ENCODE measurements at regions not wholly inside any gene's neighbourhood (a gene's known extent, or its start where the extent isn't known, plus 50 kb on each side); places are given as distances from the start of the nearest gene placed in this dataset.

GRCh38 chr9:129336130-129336528, 158.1 kb upstream of the IER5L start:
- Mint-ChIP-seq H3K27me3 (peaks cover 4% of the 10 kb centered on the region), H3K4me3 (no peak overlapping the region), H3K36me3 (ENCODE audit: low read depth) (no peaks in the 10 kb centered on the region), H3K27ac (no peak overlapping the region), H3K9me3 (ENCODE audit: low read depth) (peaks cover under 1% of the 10 kb centered on the region), H3K4me1 (peaks cover 33% of the 10 kb centered on the region)
- CTCF ChIA-PET, result interaction anchor here (0.6 kb wide), 2 partner anchors 48 to 199 kb away, joined by 3 read pairs; no protein-coding TSS in a partner anchor
- POLR2A ChIA-PET, result no interaction called here
- ATAC-seq (no peak), DNase-seq (no peak)
- intact Hi-C loops (cut with DNase I, micrococcal nuclease), result loop anchor here in 1 of 2 experiments (5.0 kb wide), 2 partner anchors 159 to 194 kb away; partner anchors contain the start of gene IER5L

GRCh38 chr9:129335464-129336129, 157.5 kb upstream of the IER5L start:
- Mint-ChIP-seq H3K27ac (no peak overlapping the region), H3K4me3 (no peak overlapping the region), H3K36me3 (ENCODE audit: low read depth) (no peaks in the 10 kb centered on the region), H3K27me3 (peaks cover 4% of the 10 kb centered on the region), H3K4me1 (peaks cover 33% of the 10 kb centered on the region), H3K9me3 (ENCODE audit: low read depth) (peaks cover 6% of the 10 kb centered on the region)
- ChIA-PET POLR2A (interaction anchor here (0.6 to 1.6 kb wide), 2 partner anchors 15 to 140 kb away, joined by 3 read pairs; no protein-coding TSS in a partner anchor), CTCF (interaction anchor here (0.6 to 1.8 kb wide), 6 partner anchors 10 to 204 kb away, joined by 3 to 7 read pairs (median 3); no protein-coding TSS in a partner anchor)
- DNase-seq, result no peak
- intact Hi-C loops (cut with DNase I, micrococcal nuclease), result loop anchor here in 1 of 2 experiments (5.0 kb wide), 2 partner anchors 158 to 193 kb away; partner anchors contain the start of gene IER5L
- ATAC-seq, result no peak

GRCh38 chr9:129334105-129334935, 156.3 kb upstream of the IER5L start:
- ChIA-PET CTCF (interaction anchor here (1.0 to 1.8 kb wide), 4 partner anchors 9 to 203 kb away, joined by 3 to 7 read pairs (median 5); no protein-coding TSS in a partner anchor), POLR2A (interaction anchor here (0.6 to 1.6 kb wide), 3 partner anchors 14 to 486 kb away, joined by 3 read pairs; no protein-coding TSS in a partner anchor)
- DNase-seq (peak; percentile 70), ATAC-seq (peak; percentile 66)
- Mint-ChIP-seq H3K4me1 (peaks cover 33% of the 10 kb centered on the region), H3K27ac (peak overlapping the region; percentile 80), H3K9me3 (ENCODE audit: low read depth) (peaks cover 8% of the 10 kb centered on the region), H3K36me3 (ENCODE audit: low read depth) (no peaks in the 10 kb centered on the region), H3K27me3 (peaks cover 4% of the 10 kb centered on the region), H3K4me3 (no peak overlapping the region)
- intact Hi-C loops (cut with DNase I, micrococcal nuclease), result no loop called here

- Mint-ChIP-seq H3K36me3 (ENCODE audit: low read depth) (no peaks in the 10 kb centered on the region), H3K27ac (peak overlapping the region; percentile 80), H3K4me1 (peaks cover 38% of the 10 kb centered on the region), H3K9me3 (ENCODE audit: low read depth) (peaks cover 8% of the 10 kb centered on the region), H3K27me3 (peaks cover 4% of the 10 kb centered on the region), H3K4me3 (no peak overlapping the region)
- CTCF ChIA-PET, result interaction anchor here (1.0 to 1.8 kb wide), 2 partner anchors 191 to 202 kb away, joined by 4 to 7 read pairs; no protein-coding TSS in a partner anchor
- POLR2A ChIA-PET, result interaction anchor here (0.6 to 1.6 kb wide), 3 partner anchors 13 to 485 kb away, joined by 3 read pairs; no protein-coding TSS in a partner anchor
- DNase-seq (no peak), ATAC-seq (no peak)
- intact Hi-C loops (cut with DNase I, micrococcal nuclease), result no loop called here
These were observed 155.6 kb upstream of the IER5L start for GRCh38 chr9:129333617-129334104.

- CTCF ChIA-PET, result interaction anchor here (0.7 kb wide), 1 partner anchor 246 kb away, joined by 3 read pairs; no protein-coding TSS in a partner anchor
- H3K9me3 Mint-ChIP-seq (ENCODE audit: low read depth), result peaks cover 8% of the 10 kb centered on the region
- ATAC-seq (no peak), DNase-seq (no peak)
- no peak overlapping the region for H3K4me3 Mint-ChIP-seq
- POLR2A ChIA-PET, result interaction anchor here (0.6 kb wide), 1 partner anchor 292 kb away, joined by 3 read pairs; no protein-coding TSS in a partner anchor
- no peaks in the 10 kb centered on the region for H3K36me3 Mint-ChIP-seq (ENCODE audit: low read depth)
- H3K4me1 Mint-ChIP-seq, result peaks cover 42% of the 10 kb centered on the region
- H3K27ac Mint-ChIP-seq, result no peak overlapping the region
- H3K27me3 Mint-ChIP-seq, result no peaks in the 10 kb centered on the region
- intact Hi-C loops (cut with DNase I, micrococcal nuclease), result no loop called here
These were observed 154.5 kb upstream of the IER5L start for GRCh38 chr9:129332581-129332980.

GRCh38 chr9:129331772-129332500, 153.9 kb upstream of the IER5L start:
- POLR2A ChIA-PET, result interaction anchor here (0.6 kb wide), 1 partner anchor 293 kb away, joined by 3 read pairs; no protein-coding TSS in a partner anchor
- ATAC-seq (no peak), DNase-seq (no peak)
- CTCF ChIA-PET, result interaction anchor here (0.6 to 3.6 kb wide), 2 partner anchors 11 to 250 kb away, joined by 4 to 17 read pairs; no protein-coding TSS in a partner anchor
- no peak overlapping the region for H3K4me3 Mint-ChIP-seq
- H3K4me1 Mint-ChIP-seq, result peaks cover 42% of the 10 kb centered on the region
- peaks cover 8% of the 10 kb centered on the region for H3K9me3 Mint-ChIP-seq (ENCODE audit: low read depth)
- no peaks in the 10 kb centered on the region for H3K27me3 Mint-ChIP-seq
- intact Hi-C loops (cut with DNase I, micrococcal nuclease), result no loop called here
- no peaks in the 10 kb centered on the region for H3K36me3 Mint-ChIP-seq (ENCODE audit: low read depth)
- no peak overlapping the region for H3K27ac Mint-ChIP-seq

GRCh38 chr9:129331493-129331765, 153.4 kb upstream of the IER5L start:
- POLR2A ChIA-PET, result no interaction called here
- no peaks in the 10 kb centered on the region for H3K36me3 Mint-ChIP-seq (ENCODE audit: low read depth)
- no peaks in the 10 kb centered on the region for H3K27me3 Mint-ChIP-seq
- ATAC-seq (no peak), DNase-seq (no peak)
- H3K27ac Mint-ChIP-seq, result no peak overlapping the region
- H3K9me3 Mint-ChIP-seq (ENCODE audit: low read depth), result peaks cover 8% of the 10 kb centered on the region
- peaks cover 37% of the 10 kb centered on the region for H3K4me1 Mint-ChIP-seq
- intact Hi-C loops (cut with DNase I, micrococcal nuclease), result no loop called here
- CTCF ChIA-PET, result interaction anchor here (0.6 to 3.6 kb wide), 3 partner anchors 10 to 293 kb away, joined by 4 to 17 read pairs (median 5); no protein-coding TSS in a partner anchor
- no peak overlapping the region for H3K4me3 Mint-ChIP-seq

- DNase-seq, result peak; percentile 59
- intact Hi-C loops (cut with DNase I, micrococcal nuclease), result no loop called here
- peak overlapping the region; percentile 16 for H3K27ac Mint-ChIP-seq
- peaks cover 8% of the 10 kb centered on the region for H3K9me3 Mint-ChIP-seq (ENCODE audit: low read depth)
- no peaks in the 10 kb centered on the region for H3K27me3 Mint-ChIP-seq
- no peak overlapping the region for H3K4me3 Mint-ChIP-seq
- ChIA-PET POLR2A (no interaction called here), CTCF (interaction anchor here (0.6 to 3.6 kb wide), 3 partner anchors 10 to 293 kb away, joined by 4 to 17 read pairs (median 5); no protein-coding TSS in a partner anchor)
- peaks cover 33% of the 10 kb centered on the region for H3K4me1 Mint-ChIP-seq
- no peaks in the 10 kb centered on the region for H3K36me3 Mint-ChIP-seq (ENCODE audit: low read depth)
- ATAC-seq, result peak; percentile 51
These were observed 152.8 kb upstream of the IER5L start for GRCh38 chr9:129330711-129331492.

- H3K9me3 Mint-ChIP-seq (ENCODE audit: low read depth), result peaks cover 8% of the 10 kb centered on the region
- peak; percentile 52 for ATAC-seq
- intact Hi-C loops (cut with DNase I, micrococcal nuclease), result loop anchor here in 1 of 2 experiments (10.0 kb wide), 1 partner anchor 154 kb away; the partner anchor contains the start of gene IER5L
- ChIA-PET CTCF (interaction anchor here (3.6 kb wide), 1 partner anchor 7 kb away, joined by 17 read pairs; no protein-coding TSS in a partner anchor), POLR2A (no interaction called here)
- peak overlapping the region; percentile 25 for H3K27ac Mint-ChIP-seq
- no peaks in the 10 kb centered on the region for H3K36me3 Mint-ChIP-seq (ENCODE audit: low read depth)
- peaks cover 21% of the 10 kb centered on the region for H3K4me1 Mint-ChIP-seq
- DNase-seq, result peak; percentile 69
- H3K27me3 Mint-ChIP-seq, result no peaks in the 10 kb centered on the region
- H3K4me3 Mint-ChIP-seq, result no peak overlapping the region
These were observed 150.4 kb upstream of the IER5L start for GRCh38 chr9:129328355-129329042.
